ENCODE measurements at regions not wholly inside any gene's neighbourhood (a gene's known extent, or its start where the extent isn't known, plus 50 kb on each side); places are given as distances from the start of the nearest gene placed in this dataset.
"Not testable (repeated sequence)": the region's sequence is repeated elsewhere in the genome, so short reads cannot be mapped to it uniquely, and the experiment has no call there.

DNA sequence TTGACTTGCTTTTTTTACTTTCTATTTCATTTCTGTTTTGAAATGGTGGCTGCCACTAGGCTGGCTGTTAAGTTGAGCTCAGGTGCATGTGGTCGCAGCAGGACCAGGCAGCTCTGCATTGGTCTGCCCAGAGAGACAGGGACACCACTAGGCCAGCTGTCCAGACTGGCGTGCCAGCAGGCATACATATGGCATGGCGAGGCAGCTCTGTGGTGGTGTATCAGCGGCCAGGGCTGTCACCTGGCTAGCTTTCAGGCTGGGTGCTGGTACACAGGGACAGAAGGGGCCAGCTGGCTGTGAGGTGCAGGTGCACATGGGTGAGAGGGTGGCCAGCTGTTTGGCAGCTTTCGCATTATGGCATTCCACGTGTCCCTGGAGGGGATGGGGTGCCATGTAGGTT is 654.0 kb upstream of the ACO1 start:
- in situ Hi-C loops (cut with MboI; ENCODE audit: low sequenced_read_pairs), result no loop called here
- Histone ChIP-seq H3K9me3 (no peaks in the 10 kb centered on the region), H3K36me3 (replicated peaks) (no peaks in the 10 kb centered on the region), H3K4me1 (peaks cover 13% of the 10 kb centered on the region), H3K4me3 (no peak overlapping the region), H3K27me3 (ENCODE audit: low read depth) (no peaks in the 10 kb centered on the region)
- DNase-seq (ENCODE audit: low spot score in 2 of 2), result no peak

DNA sequence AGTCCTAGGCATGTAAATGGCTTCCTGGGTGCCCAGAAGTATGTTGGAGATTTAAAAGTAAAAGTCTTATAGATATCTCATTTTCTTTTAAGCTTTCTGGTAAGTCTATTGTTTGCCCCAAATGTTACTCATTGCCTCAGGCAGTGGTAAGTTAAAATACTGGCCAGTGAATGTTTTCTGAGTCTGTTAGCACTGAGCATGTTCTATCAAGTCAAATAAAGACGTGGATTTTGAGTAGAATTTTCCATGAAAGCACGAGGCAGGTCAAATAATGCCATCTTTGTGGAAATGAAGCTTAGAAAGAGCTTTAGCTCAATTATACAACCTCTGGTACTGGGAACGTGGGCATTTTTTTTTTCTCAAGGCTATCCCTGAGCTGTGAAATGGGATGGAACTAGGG is 651.3 kb upstream of the ACO1 start:
- H3K27me3 ChIP-seq (ENCODE audit: low read depth), result no peaks in the 10 kb centered on the region
- peaks cover 28% of the 10 kb centered on the region for H3K4me1 ChIP-seq
- H3K4me3 ChIP-seq, result no peak overlapping the region
- H3K9me3 ChIP-seq, result no peaks in the 10 kb centered on the region
- in situ Hi-C loops (cut with MboI; ENCODE audit: low sequenced_read_pairs), result no loop called here
- no peaks in the 10 kb centered on the region for H3K36me3 ChIP-seq (replicated peaks)
- peak in 1 of 2 experiments; percentile 64 for DNase-seq (ENCODE audit: low spot score in 2 of 2)

DNA sequence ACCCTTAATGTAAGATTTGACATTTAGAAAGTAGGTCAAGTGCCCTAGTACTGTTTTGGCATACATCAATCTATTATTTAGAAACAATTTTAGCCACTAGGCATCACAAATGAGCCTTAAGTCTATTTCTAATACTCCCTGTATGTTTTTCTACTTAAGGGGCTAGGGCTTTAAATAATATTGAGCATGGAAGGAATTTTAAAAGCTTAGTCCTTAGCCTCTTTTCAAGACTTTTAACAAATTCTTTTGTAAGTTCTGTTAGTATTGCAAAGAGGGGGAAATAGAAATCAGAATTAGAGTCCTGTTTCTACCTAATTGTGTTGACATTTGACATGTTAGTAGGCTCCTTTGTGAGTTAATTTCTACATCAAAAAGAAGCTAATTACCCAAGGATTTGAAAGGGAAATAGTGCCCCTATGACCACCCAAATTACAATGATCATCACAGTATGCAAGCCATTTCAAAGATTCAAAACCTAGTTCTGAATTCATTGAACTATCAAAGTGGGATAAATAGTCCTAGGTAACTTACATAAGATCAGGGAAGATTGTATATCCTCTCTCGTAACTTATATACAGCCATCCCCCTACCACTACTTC is 647.8 kb upstream of the ACO1 start:
- in situ Hi-C loops (cut with MboI; ENCODE audit: low sequenced_read_pairs), result no loop called here
- DNase-seq (ENCODE audit: low spot score in 2 of 2), result peak in 1 of 2 experiments; percentile 96

DNA sequence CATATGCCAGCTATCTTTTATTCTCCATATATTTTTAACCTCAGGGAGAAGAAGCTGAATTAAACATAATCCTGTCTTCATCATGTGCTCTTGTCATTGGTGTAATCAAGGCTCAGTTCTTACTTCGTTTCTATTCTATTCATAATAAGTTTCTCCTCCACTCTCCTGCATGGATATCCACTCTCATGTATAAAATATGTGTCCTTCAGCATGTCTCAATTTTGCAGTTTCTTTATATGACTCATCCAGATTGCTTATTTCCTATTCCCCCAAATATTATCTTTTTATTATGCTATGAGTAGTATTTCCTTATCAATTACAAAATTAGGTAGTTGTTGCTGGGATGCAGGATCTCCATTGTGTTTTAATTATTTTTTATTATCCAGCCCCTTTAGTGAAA is 643.7 kb upstream of the ACO1 start:
- in situ Hi-C loops (cut with MboI; ENCODE audit: low sequenced_read_pairs), result no loop called here
- Histone ChIP-seq H3K4me1 (peaks cover 14% of the 10 kb centered on the region), H3K9me3 (no peaks in the 10 kb centered on the region), H3K27me3 (ENCODE audit: low read depth) (no peaks in the 10 kb centered on the region), H3K36me3 (replicated peaks) (no peaks in the 10 kb centered on the region), H3K4me3 (no peak overlapping the region)
- DNase-seq (ENCODE audit: low spot score in 2 of 2), result no peak

More for the DNA sequence above, 647.8 kb upstream of the ACO1 start:
- Histone ChIP-seq H3K27me3 (ENCODE audit: low read depth) (no peaks in the 10 kb centered on the region), H3K4me1 (peaks cover 28% of the 10 kb centered on the region), H3K9me3 (no peaks in the 10 kb centered on the region), H3K36me3 (replicated peaks) (no peaks in the 10 kb centered on the region), H3K4me3 (no peak overlapping the region)

DNA sequence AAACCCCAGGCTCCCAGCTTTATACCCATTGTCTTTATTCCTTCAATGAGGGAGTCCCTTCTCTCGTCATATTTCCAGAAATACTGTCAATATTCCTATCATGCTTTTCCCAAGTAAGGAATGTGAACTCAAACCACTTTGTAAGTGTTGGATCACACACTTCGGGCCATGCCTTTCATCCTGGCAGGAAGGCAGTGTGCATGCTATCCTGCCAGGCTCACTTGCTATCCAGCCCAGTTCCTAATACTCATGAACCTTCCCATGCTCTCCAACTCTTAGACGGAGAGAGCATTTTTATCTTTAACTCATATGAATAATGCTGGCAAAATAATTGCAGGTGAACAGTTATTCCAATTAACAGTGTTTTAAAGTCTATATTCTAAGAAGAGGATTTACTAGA is 639.9 kb upstream of the ACO1 start:
- no peaks in the 10 kb centered on the region for H3K9me3 ChIP-seq
- H3K4me3 ChIP-seq, result no peak overlapping the region
- H3K27me3 ChIP-seq (ENCODE audit: low read depth), result no peaks in the 10 kb centered on the region
- in situ Hi-C loops (cut with MboI; ENCODE audit: low sequenced_read_pairs), result no loop called here
- no peaks in the 10 kb centered on the region for H3K36me3 ChIP-seq (replicated peaks)
- DNase-seq (ENCODE audit: low spot score in 2 of 2), result no peak
- no peaks in the 10 kb centered on the region for H3K4me1 ChIP-seq

DNA sequence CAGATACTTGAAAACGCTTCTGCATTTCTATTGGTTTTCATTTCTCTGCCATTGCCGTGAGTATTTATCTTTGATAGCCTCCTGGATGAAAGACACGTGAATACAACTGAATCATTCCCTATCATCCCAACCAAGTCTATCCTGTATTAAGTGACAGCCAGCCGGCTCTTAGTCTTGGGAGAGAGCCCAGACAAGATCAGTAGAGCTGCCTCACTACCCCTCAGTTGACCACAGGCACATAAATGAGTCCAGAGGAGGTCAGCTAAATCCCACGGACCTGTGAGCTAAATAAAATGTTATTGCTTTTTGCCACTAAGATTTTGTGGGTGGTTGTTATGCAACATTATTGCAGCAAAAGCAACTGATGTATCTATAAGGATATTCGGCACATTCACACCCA is 639.0 kb upstream of the ACO1 start:
- in situ Hi-C loops (cut with MboI; ENCODE audit: low sequenced_read_pairs), result no loop called here
- no peaks in the 10 kb centered on the region for H3K9me3 ChIP-seq
- no peak overlapping the region for H3K4me3 ChIP-seq
- DNase-seq (ENCODE audit: low spot score in 2 of 2), result no peak
- H3K36me3 ChIP-seq (replicated peaks), result no peaks in the 10 kb centered on the region
- H3K4me1 ChIP-seq, result no peaks in the 10 kb centered on the region
- H3K27me3 ChIP-seq (ENCODE audit: low read depth), result no peaks in the 10 kb centered on the region

DNA sequence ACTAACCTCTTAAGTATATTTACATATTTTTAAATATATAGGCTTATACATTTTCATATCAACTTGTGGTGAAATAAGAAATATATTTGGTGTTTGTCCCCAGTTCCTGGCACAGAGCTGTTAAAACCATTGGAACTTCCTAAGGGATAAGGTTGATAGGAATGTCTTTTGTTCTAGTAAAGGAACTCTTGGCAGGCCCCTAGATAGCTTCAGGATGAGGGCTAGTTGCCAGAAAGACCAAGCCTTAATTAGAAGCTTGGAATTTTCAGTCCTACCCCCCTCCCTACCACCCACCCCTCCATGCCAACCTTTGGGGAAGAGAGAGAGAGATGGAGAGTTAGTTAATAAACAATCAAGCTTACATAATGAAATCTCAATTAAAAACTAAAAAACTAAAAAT is 638.6 kb upstream of the ACO1 start:
- in situ Hi-C loops (cut with MboI; ENCODE audit: low sequenced_read_pairs), result no loop called here
- no peak for DNase-seq (ENCODE audit: low spot score in 2 of 2)
- Histone ChIP-seq H3K4me3 (no peak overlapping the region), H3K27me3 (ENCODE audit: low read depth) (no peaks in the 10 kb centered on the region), H3K36me3 (replicated peaks) (no peaks in the 10 kb centered on the region), H3K9me3 (no peaks in the 10 kb centered on the region), H3K4me1 (no peaks in the 10 kb centered on the region)

DNA sequence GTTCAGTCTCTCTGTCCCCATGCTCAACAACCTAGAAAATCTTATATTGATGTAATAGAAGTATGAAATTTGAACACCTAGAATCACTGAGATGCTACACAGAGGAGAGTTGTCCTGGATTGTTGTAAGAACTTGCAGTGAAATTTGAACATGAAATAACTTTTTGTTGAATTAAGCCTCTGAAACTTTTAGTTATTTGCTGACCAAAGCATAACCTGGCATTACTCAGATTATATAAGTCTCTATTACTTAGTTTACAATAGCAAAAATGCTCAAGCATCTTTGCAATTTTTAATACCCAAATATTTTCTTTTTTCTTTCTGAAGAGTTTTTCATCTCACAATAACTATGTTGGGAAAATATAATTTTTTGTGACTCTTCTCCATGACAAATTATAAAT is 630.7 kb upstream of the ACO1 start:
- in situ Hi-C loops (cut with MboI; ENCODE audit: low sequenced_read_pairs), result no loop called here
- no peak for DNase-seq (ENCODE audit: low spot score in 2 of 2)
- no peaks in the 10 kb centered on the region for H3K36me3 ChIP-seq (replicated peaks)
- peaks cover 2% of the 10 kb centered on the region; the same call in 1 of the 2 replicates for H3K4me1 ChIP-seq
- H3K27me3 ChIP-seq (ENCODE audit: low read depth), result no peaks in the 10 kb centered on the region
- no peak overlapping the region for H3K4me3 ChIP-seq
- H3K9me3 ChIP-seq, result no peaks in the 10 kb centered on the region

DNA sequence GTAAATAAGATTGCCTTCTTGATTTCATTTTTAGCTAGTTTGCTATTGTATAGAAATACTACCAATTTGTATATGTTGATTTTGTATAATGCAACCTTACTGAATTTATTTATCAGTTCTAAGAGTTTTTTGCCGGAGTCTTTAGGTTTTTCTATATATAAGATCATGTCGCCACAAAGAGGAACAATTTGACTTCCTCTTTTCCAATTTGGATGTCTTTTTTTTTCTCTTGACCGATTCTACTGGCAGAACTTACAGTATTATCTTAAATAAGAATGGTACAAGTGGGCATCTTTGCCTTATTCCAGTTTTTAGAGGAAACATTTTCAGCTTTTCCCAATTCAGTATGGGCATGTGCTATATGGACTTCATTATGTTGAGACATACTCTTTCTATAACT is 624.7 kb upstream of the ACO1 start:
- in situ Hi-C loops (cut with MboI; ENCODE audit: low sequenced_read_pairs), result no loop called here
- H3K36me3 ChIP-seq (replicated peaks), result no peaks in the 10 kb centered on the region
- no peak for DNase-seq (ENCODE audit: low spot score in 2 of 2)
- peaks cover 3% of the 10 kb centered on the region; the same call in 1 of the 2 replicates for H3K9me3 ChIP-seq
- no peak overlapping the region for H3K4me3 ChIP-seq
- no peaks in the 10 kb centered on the region for H3K27me3 ChIP-seq (ENCODE audit: low read depth)
- peaks cover 2% of the 10 kb centered on the region; the same call in 1 of the 2 replicates for H3K4me1 ChIP-seq

DNA sequence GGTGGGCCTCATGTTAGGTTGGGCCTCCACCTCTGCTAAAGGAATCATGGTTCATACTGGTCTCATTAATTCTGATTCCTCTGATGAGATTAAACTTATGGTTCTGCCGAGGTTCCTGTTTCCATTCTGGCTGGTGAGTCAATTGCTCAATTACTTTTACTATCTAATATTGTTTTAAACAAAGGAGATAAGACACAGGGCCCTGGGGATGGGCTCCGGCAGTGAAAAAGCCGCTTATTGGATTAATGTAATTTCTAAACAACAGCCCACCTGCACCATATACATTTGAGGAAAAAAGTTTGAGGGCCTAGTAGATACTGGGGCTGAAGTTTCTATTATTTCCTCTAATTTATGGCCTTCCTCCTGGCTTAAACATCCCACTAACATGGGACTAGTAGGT is 610.4 kb upstream of the ACO1 start:
- H3K4me1 ChIP-seq; H3K4me3 ChIP-seq; DNase-seq (ENCODE audit: low spot score in 2 of 2); H3K36me3 ChIP-seq (replicated peaks); H3K9me3 ChIP-seq; H3K27me3 ChIP-seq (ENCODE audit: low read depth); in situ Hi-C loops (cut with MboI; ENCODE audit: low sequenced_read_pairs): not testable (repeated sequence)

DNA sequence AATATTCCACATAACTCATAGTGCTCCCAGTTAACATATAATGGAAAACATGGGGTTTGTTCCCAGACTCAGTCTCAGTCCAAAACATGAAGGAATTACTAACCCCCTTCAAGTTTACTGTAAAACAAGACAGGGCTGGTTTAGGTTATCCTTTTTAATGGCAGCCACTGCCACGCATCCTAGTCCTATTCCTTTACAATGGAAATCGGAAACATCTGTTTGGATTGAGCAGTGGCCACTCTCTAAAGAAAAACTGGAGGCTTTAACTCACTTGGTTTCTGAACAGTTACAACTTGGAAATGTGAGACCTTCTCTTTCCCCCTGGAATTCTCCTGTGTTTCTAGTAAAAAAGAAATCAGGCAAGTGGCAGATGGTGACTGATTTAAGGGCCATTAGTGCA is 609.9 kb upstream of the ACO1 start:
- H3K9me3 ChIP-seq, result no peaks in the 10 kb centered on the region; the same call in none of the 2 replicates
- no peak for DNase-seq (ENCODE audit: low spot score in 2 of 2)
- H3K36me3 ChIP-seq (replicated peaks), result no peaks in the 10 kb centered on the region
- in situ Hi-C loops (cut with MboI; ENCODE audit: low sequenced_read_pairs), result no loop called here
- peaks cover 4% of the 10 kb centered on the region for H3K4me1 ChIP-seq
- H3K27me3 ChIP-seq (ENCODE audit: low read depth), result no peaks in the 10 kb centered on the region
- H3K4me3 ChIP-seq, result no peak overlapping the region

DNA sequence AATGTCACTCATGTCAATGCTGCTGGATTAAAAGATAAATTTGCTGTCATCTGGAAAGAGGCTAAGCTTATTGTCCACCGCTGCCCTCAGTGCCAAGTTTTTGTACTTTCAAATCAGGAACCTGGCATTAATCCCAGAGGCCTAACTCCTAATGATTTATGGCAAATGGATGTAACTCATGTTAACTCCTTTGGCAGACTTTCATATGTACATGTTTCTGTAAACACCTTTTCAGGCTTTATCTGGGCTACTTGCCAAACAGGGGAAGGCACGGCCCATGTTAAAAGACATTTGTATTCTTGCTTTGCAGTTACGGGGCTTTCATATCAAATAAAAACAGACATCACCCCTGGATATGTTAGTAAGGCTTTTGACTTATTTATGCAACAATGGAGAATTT is 608.0 kb upstream of the ACO1 start:
- Histone ChIP-seq H3K36me3 (replicated peaks) (no peaks in the 10 kb centered on the region), H3K4me3 (no peak overlapping the region), H3K4me1 (peaks cover 4% of the 10 kb centered on the region), H3K27me3 (ENCODE audit: low read depth) (no peaks in the 10 kb centered on the region), H3K9me3 (peaks cover 8% of the 10 kb centered on the region)
- DNase-seq (ENCODE audit: low spot score in 2 of 2), result peak; percentile 70 to 86
- in situ Hi-C loops (cut with MboI; ENCODE audit: low sequenced_read_pairs), result no loop called here

DNA sequence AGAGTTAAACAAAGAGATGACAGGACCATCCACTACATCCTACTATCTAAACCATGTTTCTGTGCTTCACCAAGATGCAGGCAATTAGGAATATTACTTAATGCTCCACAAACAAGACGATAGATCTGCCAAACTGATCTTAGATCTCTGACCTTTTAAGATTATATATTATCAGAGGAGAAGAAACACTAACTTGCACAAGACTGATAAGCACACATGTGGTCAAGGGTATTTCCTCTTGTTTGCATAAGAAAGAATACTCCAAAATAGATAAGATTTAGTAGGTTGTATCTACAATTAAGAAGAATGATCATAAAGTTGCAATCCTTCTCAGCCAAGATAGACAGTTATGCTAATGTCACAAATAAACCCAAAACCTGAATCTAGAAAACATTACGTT is 601.0 kb upstream of the ACO1 start:
- Histone ChIP-seq H3K4me1 (no peaks in the 10 kb centered on the region), H3K4me3 (no peak overlapping the region), H3K36me3 (replicated peaks) (no peaks in the 10 kb centered on the region), H3K9me3 (peaks cover 12% of the 10 kb centered on the region), H3K27me3 (ENCODE audit: low read depth) (no peaks in the 10 kb centered on the region)
- DNase-seq (ENCODE audit: low spot score in 2 of 2), result no peak
- in situ Hi-C loops (cut with MboI; ENCODE audit: low sequenced_read_pairs), result no loop called here

DNA sequence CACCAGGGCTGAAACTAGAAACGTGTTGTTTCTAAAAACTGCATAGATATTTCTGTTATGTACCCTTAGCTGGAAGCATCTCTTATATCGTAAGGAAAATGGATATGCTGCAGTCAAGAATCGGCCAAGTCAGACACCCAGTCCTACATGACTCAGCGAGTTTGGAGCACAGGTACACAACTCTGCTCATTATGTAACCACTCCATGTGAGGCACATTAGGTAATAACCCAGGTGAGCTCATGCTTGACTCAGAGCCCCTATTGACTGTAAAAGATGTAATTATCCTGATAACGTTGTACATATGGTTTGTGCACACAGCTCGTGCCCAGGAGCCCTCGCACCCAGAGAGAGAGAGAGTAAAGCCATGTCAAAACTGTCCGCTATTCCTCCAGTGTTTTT is 593.7 kb upstream of the ACO1 start:
- Histone ChIP-seq H3K9me3 (no peaks in the 10 kb centered on the region; the same call in 1 of the 2 replicates), H3K27me3 (ENCODE audit: low read depth) (no peaks in the 10 kb centered on the region), H3K4me3 (no peak overlapping the region), H3K4me1 (no peaks in the 10 kb centered on the region), H3K36me3 (replicated peaks) (no peaks in the 10 kb centered on the region)
- no peak for DNase-seq (ENCODE audit: low spot score in 2 of 2)
- in situ Hi-C loops (cut with MboI; ENCODE audit: low sequenced_read_pairs), result no loop called here

DNA sequence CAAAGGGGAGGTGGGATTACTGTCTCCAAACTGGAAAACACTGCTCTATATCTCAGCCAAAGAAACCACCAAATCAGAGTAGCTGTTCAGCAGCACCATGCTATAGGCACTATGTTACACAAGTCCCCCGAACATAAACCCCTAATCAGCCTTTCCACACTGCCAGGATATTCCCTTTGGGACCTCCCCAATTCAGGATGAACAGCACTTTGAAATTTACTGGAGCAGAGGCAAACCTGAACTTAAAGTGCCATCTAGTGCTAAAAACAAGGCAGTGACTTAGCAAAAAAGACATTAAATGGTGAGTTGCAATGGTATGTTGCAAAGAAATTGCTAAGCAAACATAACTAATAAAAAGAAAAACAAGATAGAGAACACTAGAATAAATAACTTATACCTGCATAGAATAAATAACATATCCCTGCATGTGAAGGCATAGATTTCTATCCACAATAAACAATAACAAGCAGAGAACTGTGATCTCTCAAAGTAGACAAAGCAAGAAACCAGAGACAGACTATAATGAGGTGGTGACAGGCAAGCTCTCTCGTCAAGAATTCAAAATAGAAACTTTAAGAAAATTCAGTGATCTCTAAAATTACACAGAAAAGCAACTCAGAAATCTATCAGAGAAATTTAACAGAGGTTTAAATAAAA is 584.4 kb upstream of the ACO1 start:
- H3K4me1 ChIP-seq, result peaks cover 10% of the 10 kb centered on the region
- H3K9me3 ChIP-seq, result no peaks in the 10 kb centered on the region
- in situ Hi-C loops (cut with MboI; ENCODE audit: low sequenced_read_pairs), result no loop called here
- H3K27me3 ChIP-seq (ENCODE audit: low read depth), result no peaks in the 10 kb centered on the region
- H3K36me3 ChIP-seq (replicated peaks), result no peaks in the 10 kb centered on the region
- H3K4me3 ChIP-seq, result no peak overlapping the region
- DNase-seq (ENCODE audit: low spot score in 2 of 2), result peak; percentile 46 to 67

Data from HAP-1 (cell line).